HG03571 (cell line): ENCODE measurements at regions not wholly inside any gene's neighbourhood (a gene's known extent, or its start where the extent isn't known, plus 50 kb on each side); places are given as distances from the start of the nearest gene placed in this dataset.

Experiments
- ATAC-seq: cut with Tn5 transposase; IDR thresholded peaks from one replicate; pipeline ENCODE4 v1.9.1; 2021; ENCODE audit not compliant: unreplicated experiment

- no peak for ATAC-seq
Observed at GRCh38 chr6:137357263-137357947, 136.8 kb downstream of the OLIG3 start.

- no peak for ATAC-seq
Observed at GRCh38 chr6:137353842-137354397, 134.7 kb upstream of the IFNGR1 start.

GRCh38 chr6:137353346-137353745 is 134.2 kb upstream of the IFNGR1 start:
- ATAC-seq = no peak

- no peak for ATAC-seq
Observed at GRCh38 chr6:137352859-137353258, 133.7 kb upstream of the IFNGR1 start.

DNA sequence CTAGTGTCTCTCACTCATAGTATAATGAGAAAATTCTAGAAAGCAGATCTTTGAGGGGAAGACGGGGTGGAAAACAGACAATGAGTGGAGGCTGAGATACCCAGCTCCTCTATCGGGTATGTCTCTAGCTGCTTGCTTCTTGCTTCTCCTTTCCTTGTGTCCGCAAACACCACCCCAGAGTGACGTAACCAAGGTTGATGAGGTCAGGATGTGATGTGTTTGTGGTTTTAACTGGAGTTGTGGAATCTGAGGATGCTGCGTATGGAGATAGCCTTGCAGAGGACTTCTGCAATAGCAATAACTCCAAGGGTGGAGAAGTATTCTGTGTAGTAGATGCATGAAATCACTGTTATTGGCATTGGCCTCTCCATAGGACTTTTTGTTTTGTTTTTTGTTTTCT is 132.7 kb upstream of the IFNGR1 start:
- no peak for ATAC-seq

- no peak for ATAC-seq
Observed at GRCh38 chr6:137350857-137351256, 131.7 kb upstream of the IFNGR1 start.

DNA sequence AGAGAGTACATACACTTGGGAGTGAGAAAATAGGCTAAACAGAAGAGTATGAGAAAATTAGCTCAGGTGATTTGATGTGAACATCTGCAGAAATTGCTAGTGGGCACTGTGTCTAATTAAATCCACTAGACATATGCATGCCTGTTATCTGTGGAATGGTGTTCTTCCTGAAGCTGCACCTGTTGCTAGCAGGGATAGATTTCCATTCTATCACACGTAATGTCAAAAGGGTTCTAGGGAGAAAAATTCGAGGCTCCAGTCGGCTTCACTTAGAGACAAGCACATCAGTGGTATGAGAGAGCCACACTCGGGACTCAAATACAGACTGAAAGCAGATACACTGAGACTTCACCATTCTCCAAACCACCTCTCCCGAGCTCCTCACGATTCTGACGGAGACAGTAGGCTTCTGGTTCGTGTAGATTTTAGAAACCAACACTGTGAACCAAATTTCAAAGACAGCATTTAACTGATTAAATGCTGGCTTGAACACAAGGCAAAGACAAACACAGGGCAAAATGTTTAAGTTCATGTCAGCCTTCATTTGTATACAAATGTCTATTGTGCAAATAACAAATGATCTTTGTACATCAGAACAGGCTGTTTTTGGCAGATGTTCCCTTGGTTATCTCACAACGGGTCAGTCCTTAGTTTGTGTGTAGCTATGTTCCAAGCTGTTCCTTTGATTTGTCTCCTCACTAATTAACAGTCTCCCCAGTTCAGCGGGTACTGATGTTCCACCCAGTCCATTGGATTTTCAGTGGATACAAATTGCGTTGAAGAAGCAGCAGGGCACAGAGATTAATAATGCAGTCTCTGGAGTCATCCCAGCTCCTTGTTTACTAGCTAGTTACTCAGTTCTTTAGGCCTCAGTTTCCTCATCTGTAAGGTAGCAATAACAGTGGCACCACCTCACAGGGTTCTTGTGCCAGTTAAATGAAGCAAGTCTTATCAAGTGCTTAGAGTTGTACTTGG is 131.0 kb upstream of the IFNGR1 start:
- ATAC-seq = no peak

GRCh38 chr6:137348777-137349176 is 129.6 kb upstream of the IFNGR1 start:
- ATAC-seq = no peak

- no peak for ATAC-seq
Observed at GRCh38 chr6:137343241-137343640, 124.1 kb upstream of the IFNGR1 start.

DNA sequence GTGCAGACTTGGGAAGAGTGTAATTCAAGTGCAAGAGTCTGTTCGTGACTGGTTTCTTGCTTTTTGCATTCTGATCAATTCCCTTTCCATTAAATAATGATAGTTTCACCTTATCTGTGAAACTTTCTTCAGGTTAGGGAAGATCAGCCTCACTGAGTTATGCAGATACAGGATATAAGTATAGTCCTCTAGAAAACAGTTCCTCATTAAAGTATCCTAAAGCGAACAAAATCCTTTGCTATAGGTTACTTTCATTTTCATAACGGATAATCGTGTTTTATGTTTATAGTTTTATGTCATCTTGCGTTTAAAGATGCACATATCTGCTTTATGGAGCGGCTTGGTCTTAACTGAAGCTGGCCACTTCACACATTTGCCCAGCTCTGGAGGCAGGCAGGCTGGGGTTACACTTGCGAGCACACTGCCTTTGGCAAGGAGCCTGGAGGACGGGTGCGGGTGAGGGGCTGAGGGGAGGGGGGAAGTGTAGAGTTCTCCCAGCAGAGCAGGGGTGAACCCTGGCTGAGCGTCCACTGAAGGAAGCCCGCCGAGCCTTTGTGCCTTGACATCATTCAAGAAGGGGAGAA is 123.5 kb upstream of the IFNGR1 start:
- no peak for ATAC-seq

GRCh38 chr6:137341681-137342195 is 122.6 kb upstream of the IFNGR1 start:
- ATAC-seq = no peak

DNA sequence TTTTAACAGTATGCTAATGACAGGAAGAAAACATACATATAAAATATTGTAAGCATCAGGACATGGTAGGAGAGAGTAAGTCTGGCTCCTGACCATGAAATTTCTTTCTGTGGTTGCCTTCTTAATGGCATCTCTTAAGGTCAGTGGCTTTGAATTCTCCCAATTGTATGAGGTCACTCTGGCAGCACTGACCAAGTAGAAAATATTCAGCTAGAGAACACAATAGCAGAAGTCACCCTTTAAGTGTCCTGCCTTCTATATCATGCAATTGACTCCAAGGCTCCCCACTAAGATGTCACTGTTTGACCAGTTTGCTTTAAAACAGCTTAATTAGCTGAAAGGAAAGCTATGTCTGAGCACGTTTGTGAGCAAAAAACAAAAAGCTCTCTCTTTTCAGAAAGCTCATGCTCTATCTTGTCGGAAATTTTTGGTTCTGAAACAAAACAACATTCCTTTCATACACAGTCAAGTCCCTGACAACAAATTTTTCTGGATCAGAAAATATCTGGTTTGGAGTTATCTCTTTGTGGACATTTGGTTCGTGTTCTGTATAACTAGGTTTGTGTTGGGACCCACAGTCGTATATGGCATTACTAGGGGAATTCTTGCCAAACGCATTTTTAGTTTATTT is 120.9 kb upstream of the IFNGR1 start:
- no peak for ATAC-seq

GRCh38 chr6:137334884-137335283 is 115.7 kb upstream of the IFNGR1 start:
- ATAC-seq = no peak

- ATAC-seq = no peak
Observed at GRCh38 chr6:137334094-137334493, 114.9 kb upstream of the IFNGR1 start.

DNA sequence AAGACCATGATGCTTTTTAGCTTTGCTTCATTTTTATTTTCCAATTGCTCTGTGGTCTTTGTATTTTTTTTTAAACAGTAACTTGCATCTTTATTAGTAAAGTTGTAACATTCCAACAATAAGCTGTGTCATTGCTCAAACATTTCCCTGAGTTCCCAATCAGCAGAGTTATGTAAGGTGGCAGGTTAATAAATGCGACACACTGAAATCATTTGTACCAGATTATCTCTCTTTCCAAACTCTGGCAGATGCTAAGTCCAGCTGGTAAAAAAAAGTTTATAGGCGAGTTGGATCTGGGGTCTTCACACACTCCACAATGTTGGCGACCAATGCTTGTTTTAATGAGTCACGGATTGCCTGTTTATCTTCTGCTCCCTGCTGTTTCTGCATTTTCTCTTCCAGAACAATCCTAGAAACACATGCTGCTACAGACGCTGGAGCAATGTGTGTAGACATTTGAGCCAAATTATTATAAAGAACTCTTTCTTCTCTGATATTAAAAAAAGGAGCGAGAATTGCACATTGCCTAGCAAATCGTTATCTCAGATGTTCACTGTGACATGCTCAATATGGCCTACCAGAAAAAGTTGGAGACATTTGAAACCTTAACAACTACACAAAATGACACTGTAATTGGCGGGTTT is 113.6 kb upstream of the IFNGR1 start:
- ATAC-seq = no peak

DNA sequence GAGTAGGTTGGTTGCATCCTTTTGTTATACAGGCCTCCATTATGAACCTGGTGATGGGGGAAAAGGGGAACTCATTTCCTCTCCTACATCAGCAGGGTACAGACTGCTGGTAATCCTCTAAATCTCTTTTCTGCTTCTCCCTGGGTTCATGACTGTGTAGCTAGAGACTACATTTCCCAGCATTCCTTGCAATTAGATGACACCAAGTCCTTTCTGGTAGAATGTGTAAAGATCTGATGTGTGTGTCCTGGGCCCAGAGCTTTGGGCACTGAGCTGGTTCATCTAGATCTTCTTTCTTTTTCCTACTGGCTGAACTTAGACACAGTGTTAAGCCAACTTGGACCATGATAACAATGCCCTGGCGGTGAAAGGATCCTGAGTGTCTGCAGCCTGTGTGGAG is 104.7 kb upstream of the IFNGR1 start:
- no peak for ATAC-seq

- no peak for ATAC-seq
Observed at GRCh38 chr6:137320271-137320670, 101.1 kb upstream of the IFNGR1 start.

- ATAC-seq = no peak
Observed at GRCh38 chr6:137316626-137317025, 97.4 kb upstream of the IFNGR1 start.

GRCh38 chr6:137315081-137315480 is 95.9 kb upstream of the IFNGR1 start:
- no peak for ATAC-seq
